Tibial nerve (tissue), 4 donors: ENCODE measurements at regions not wholly inside any gene's neighbourhood (a gene's known extent, or its start where the extent isn't known, plus 50 kb on each side); places are given as distances from the start of the nearest gene placed in this dataset.

Experiments
- DNase-seq, 2 donors: peaks; one replicate each; pipeline ENCODE4 v3.0.0-alpha.2; 2019; ENCODE audit warnings: low spot score in 2 of 2
- H3K27ac ChIP-seq, 4 donors: fragments of 200-600 bp; sonication (generic) in 3 of 4; one replicate each; pipeline ENCODE4 v1.5.1; 2017 to 2019; ENCODE audit warnings: mild to moderate bottlenecking in 1 of 4
- H3K27me3 ChIP-seq, 2 donors: fragments of 200-600 bp; sonication (generic) in 1 of 2; one replicate each; pipeline versions ENCODE4 v1.5.1 to v1.6.0; 2017 to 2019
- H3K36me3 ChIP-seq, 3 donors: fragments of 200-600 bp; sonication (generic); one replicate each; pipeline ENCODE4 v1.5.1; 2018 to 2019
- H3K4me1 ChIP-seq, 4 donors: fragments of 200-600 bp; sonication (generic) in 3 of 4; one replicate each; pipeline ENCODE4 v1.5.1; 2017 to 2019
- H3K4me3 ChIP-seq, 4 donors: fragments of 200-600 bp; sonication (generic) in 3 of 4; one replicate each; pipeline ENCODE4 v1.5.1; 2017 to 2019; ENCODE audit warnings: mild to moderate bottlenecking in 1 of 4, moderate library complexity in 1 of 4
- H3K9me3 ChIP-seq, 4 donors: fragments of 200-600 bp; sonication (generic) in 3 of 4; one replicate each; pipeline ENCODE4 v1.5.1; 2017 to 2019
- EP300 ChIP-seq, 2 donors: sonication (generic); formaldehyde crosslinking; IDR thresholded peaks; one replicate each; pipeline ENCODE4 v1.6.1; 2017; ENCODE audit warnings: antibody characterized with exemption in 2 of 2, mild to moderate bottlenecking in 1 of 2
- POLR2A ChIP-seq, 2 donors: fragments of 450-650 bp; IDR thresholded peaks; one replicate each; pipeline ENCODE4 v1.6.1; 2017; ENCODE audit warnings: antibody characterized with exemption in 2 of 2, mild to moderate bottlenecking in 2 of 2, moderate library complexity in 2 of 2
- WGBS, 2 donors: methylation state at CpG; one replicate each; pipeline ENCODE4 v1.1.5; 2018; 5-methylcytosine and 5-hydroxymethylcytosine counted together
- TF ChIP-seq, protein P1 (sequence below), 5 experiments: fragments of 200-600 bp in 3 of 5; fragments of 450-650 bp in 2 of 5; sonication (generic) in 3 of 5; IDR thresholded peaks; one replicate each; pipeline ENCODE4 v1.5.1; 2016 to 2019; ENCODE audit warnings: antibody characterized with exemption in 5 of 5, mild to moderate bottlenecking in 3 of 5, moderate library complexity in 2 of 5

DNA sequence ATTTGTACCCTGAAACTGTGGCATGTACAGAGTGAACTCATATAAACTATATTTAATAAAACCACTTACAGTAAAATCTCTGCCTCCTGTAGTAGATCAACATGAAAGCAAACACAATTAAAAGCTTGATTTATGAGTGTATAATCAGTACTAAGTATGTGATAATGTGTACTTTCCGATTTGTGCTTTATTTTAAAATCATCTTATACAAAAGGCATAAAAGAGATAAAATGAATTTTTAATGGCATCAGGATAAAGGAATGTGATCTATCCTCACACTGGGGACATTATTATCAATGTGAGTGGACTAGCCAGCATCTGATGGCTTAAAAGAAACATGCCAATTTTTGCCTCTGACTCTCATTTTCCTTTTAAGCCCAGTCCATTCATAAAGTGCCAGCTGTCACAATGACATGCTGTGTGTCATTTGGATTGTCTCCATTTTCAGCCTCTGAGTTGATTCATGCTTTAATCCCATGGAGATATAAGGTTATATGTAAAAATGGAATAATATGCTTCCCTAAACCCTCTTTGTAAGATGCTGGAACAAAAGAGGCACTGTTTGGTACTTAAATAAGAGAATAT is 831.6 kb upstream of the EYS start:
- WGBS, 2 donors, result 35 to 46% methylated on average over 1 of the region's 1 CpG

DNA sequence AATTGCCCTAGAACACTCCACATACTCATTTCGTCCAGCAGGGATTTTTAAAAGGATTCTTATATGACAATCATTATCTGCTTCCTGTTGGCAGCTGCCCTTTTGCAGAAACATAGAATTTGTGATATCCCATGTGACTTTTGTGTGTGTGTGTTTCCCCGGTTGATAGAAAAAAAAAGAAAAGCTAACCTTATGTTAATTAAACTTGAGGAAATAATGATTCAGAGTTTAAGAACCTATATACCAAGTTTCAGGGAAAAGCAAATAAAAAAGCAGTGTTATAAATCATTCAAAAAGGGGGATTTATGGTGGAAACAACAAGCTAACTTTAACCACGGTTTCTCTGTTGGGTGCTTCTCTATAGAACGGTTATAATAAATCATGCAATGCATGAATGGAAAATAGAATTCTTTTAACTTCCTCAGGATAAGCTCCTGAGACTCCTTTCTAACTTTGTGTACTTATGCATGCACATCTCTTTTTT is 826.9 kb upstream of the EYS start:
- DNase-seq, result no peak
- TF ChIP-seq POLR2A (IDR thresholded peaks at IDR 0.05), result no peak
- no peak for TF ChIP-seq EP300 (IDR thresholded peaks at IDR 0.05)
- TF ChIP-seq, protein P1, sequence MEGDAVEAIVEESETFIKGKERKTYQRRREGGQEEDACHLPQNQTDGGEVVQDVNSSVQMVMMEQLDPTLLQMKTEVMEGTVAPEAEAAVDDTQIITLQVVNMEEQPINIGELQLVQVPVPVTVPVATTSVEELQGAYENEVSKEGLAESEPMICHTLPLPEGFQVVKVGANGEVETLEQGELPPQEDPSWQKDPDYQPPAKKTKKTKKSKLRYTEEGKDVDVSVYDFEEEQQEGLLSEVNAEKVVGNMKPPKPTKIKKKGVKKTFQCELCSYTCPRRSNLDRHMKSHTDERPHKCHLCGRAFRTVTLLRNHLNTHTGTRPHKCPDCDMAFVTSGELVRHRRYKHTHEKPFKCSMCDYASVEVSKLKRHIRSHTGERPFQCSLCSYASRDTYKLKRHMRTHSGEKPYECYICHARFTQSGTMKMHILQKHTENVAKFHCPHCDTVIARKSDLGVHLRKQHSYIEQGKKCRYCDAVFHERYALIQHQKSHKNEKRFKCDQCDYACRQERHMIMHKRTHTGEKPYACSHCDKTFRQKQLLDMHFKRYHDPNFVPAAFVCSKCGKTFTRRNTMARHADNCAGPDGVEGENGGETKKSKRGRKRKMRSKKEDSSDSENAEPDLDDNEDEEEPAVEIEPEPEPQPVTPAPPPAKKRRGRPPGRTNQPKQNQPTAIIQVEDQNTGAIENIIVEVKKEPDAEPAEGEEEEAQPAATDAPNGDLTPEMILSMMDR (IDR thresholded peaks at IDR 0.05), result no peak
- no peaks in the 10 kb centered on the region for H3K27me3 ChIP-seq
- H3K36me3 ChIP-seq, result no peaks in the 10 kb centered on the region
- H3K27ac ChIP-seq, result no peak overlapping the region
- no peak overlapping the region for H3K4me3 ChIP-seq
- 22 to 25% methylated on average over 4 of the region's 4 CpGs for WGBS, 2 donors
- no peaks in the 10 kb centered on the region for H3K4me1 ChIP-seq
- H3K9me3 ChIP-seq, result no peaks in the 10 kb centered on the region

More for the DNA sequence above, 831.6 kb upstream of the EYS start:
- H3K27me3 ChIP-seq, result no peaks in the 10 kb centered on the region
- no peak overlapping the region for H3K27ac ChIP-seq
- peaks cover 0 to 5% (median 0%) of the 10 kb centered on the region in 4 donors for H3K9me3 ChIP-seq
- H3K4me1 ChIP-seq, result no peaks in the 10 kb centered on the region
- H3K36me3 ChIP-seq, result no peaks in the 10 kb centered on the region
- TF ChIP-seq, protein P1 (IDR thresholded peaks at IDR 0.05), result no peak
- no peak overlapping the region for H3K4me3 ChIP-seq
- no peak for DNase-seq

DNA sequence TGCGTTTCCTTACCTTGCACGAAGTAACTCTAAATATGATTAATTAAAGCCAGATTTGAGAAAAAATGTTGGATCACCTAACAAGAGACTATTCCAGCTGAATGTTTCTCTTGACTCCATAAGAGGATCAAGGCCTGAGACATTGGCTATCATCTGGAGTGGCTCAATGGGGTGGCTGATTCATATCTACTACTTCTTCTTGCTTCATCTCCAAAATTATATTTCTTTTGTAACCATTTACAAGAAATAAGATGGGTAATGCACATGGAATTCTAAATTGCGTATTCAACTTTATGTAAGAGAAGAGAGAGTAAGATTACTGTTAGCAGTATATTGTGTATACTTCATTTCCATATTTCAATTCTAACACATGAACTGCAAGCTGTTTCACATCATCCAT is 819.0 kb upstream of the EYS start:
- WGBS, 2 donors, result 86 to 87% methylated on average over 3 of the region's 3 CpGs
- H3K36me3 ChIP-seq, result no peaks in the 10 kb centered on the region
- no peaks in the 10 kb centered on the region for H3K27me3 ChIP-seq
- H3K9me3 ChIP-seq, result no peaks in the 10 kb centered on the region
- no peak overlapping the region for H3K4me3 ChIP-seq
- DNase-seq, result no peak
- H3K4me1 ChIP-seq, result no peaks in the 10 kb centered on the region
- no peak overlapping the region for H3K27ac ChIP-seq
- no peak for TF ChIP-seq EP300 (IDR thresholded peaks at IDR 0.05)
- TF ChIP-seq POLR2A (IDR thresholded peaks at IDR 0.05), result no peak
- TF ChIP-seq, protein P1 (IDR thresholded peaks at IDR 0.05), result no peak

DNA sequence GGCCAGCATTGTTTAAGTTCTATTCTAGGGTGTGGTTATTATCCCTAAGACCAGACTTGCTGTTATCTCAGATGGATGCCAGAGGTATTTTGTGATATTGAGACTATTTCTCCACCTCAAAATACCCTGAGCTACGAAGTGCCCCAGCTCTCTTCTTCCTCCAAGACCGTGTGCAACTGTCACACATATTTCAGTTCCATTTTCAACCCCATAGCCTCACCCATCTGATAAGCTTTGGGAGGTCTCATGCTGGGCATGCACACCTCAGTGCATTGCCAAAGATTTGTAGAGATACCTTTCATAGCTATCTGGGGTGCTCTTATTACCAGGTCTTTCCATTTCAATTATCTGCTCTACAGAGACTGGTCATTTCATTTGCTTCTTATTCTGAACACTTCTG is 815.8 kb upstream of the EYS start:
- 88 to 91% methylated on average over 2 of the region's 2 CpGs for WGBS, 2 donors
- TF ChIP-seq, protein P1 (IDR thresholded peaks at IDR 0.05), result no peak
- TF ChIP-seq POLR2A (IDR thresholded peaks at IDR 0.05) (no peak), EP300 (IDR thresholded peaks at IDR 0.05) (no peak)
- no peak for DNase-seq
- Histone ChIP-seq H3K27ac (no peak overlapping the region), H3K27me3 (no peaks in the 10 kb centered on the region), H3K4me3 (no peak overlapping the region), H3K9me3 (no peaks in the 10 kb centered on the region), H3K4me1 (no peaks in the 10 kb centered on the region), H3K36me3 (no peaks in the 10 kb centered on the region)

DNA sequence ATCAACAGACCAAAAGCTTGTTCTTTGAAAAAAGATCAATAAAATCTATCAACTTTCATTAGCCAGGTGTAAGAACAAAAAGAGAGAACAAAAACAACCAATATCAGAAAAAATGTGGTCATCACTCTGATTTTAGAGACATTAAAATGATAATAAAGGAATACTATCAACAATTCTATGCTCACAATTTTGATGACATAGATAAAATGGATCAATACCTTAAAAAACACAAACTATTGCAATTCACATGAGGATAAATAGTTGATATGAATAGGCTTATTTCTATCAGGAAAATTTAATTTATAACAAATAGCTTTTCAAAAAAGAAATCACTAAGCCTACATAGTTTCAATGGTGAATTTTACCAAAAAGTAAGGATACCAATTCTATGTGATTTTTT is 809.4 kb upstream of the EYS start:
- no peak overlapping the region for H3K4me3 ChIP-seq
- no peaks in the 10 kb centered on the region for H3K4me1 ChIP-seq
- H3K9me3 ChIP-seq, result no peaks in the 10 kb centered on the region
- TF ChIP-seq EP300 (IDR thresholded peaks at IDR 0.05) (no peak), POLR2A (IDR thresholded peaks at IDR 0.05) (no peak)
- TF ChIP-seq, protein P1 (IDR thresholded peaks at IDR 0.05), result no peak
- H3K27me3 ChIP-seq, result no peaks in the 10 kb centered on the region
- no peaks in the 10 kb centered on the region for H3K36me3 ChIP-seq
- DNase-seq, result no peak
- no peak overlapping the region for H3K27ac ChIP-seq
